ENCODE measurements at regions not wholly inside any gene's neighbourhood (a gene's known extent, or its start where the extent isn't known, plus 50 kb on each side); places are given as distances from the start of the nearest gene placed in this dataset.

DNA sequence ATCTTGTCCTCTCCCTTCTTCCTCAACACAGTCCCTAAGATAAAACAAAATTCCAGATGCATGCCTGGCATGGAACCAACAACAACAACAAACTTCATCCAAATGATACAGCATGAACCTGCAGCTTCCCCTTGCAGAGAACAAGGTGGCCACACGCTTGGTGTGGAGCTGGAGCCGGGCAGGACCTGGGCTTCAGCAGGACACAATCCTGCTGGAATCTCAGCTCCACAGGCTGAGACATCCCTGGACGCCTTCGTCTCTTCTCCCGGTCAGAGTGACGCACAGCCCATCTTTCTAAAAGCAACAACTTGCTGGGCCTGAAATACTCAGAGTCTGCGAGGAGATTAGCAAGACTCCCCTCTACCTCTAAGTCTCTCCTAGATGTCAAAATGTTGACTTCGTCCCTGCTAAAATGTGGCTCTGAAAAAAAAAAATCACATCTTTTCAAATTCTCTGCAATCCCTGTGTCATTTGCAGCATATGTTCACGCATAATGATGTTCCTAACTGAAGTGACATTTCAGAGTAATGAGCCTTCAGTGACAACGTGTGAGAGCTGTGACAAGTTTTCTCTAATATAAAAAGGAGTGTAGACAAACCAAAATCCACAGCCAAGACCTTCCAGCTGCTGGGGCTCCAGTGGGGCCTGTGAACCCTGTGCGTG lies 1232.3 kb downstream of the TBC1D22A start (continued):
- TF ChIP-seq ZNF76 (tag by site-specific recombination; IDR thresholded peaks at IDR 0.05; ENCODE audit: borderline replicate concordance, low read depth), result no peak
- no peak for TF ChIP-seq ZNF221 (tag by site-specific recombination; IDR thresholded peaks at IDR 0.05; ENCODE audit: borderline replicate concordance)
- TF ChIP-seq, protein P1, sequence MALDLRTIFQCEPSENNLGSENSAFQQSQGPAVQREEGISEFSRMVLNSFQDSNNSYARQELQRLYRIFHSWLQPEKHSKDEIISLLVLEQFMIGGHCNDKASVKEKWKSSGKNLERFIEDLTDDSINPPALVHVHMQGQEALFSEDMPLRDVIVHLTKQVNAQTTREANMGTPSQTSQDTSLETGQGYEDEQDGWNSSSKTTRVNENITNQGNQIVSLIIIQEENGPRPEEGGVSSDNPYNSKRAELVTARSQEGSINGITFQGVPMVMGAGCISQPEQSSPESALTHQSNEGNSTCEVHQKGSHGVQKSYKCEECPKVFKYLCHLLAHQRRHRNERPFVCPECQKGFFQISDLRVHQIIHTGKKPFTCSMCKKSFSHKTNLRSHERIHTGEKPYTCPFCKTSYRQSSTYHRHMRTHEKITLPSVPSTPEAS (tag by site-specific recombination; IDR thresholded peaks at IDR 0.05), result no peak
- no peak for TF ChIP-seq SP2 (tag by site-specific recombination; IDR thresholded peaks at IDR 0.05)
- no peak for TF ChIP-seq ZNF747 (tag by site-specific recombination; IDR thresholded peaks at IDR 0.05)
- TF ChIP-seq ZNF654 (tag by site-specific recombination; IDR thresholded peaks at IDR 0.05; ENCODE audit: low read depth), result no peak
- TF ChIP-seq SALL2 (tag by site-specific recombination; IDR thresholded peaks at IDR 0.05; ENCODE audit: borderline replicate concordance), result no peak
- TF ChIP-seq, protein P2, sequence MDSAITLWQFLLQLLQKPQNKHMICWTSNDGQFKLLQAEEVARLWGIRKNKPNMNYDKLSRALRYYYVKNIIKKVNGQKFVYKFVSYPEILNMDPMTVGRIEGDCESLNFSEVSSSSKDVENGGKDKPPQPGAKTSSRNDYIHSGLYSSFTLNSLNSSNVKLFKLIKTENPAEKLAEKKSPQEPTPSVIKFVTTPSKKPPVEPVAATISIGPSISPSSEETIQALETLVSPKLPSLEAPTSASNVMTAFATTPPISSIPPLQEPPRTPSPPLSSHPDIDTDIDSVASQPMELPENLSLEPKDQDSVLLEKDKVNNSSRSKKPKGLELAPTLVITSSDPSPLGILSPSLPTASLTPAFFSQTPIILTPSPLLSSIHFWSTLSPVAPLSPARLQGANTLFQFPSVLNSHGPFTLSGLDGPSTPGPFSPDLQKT (IDR thresholded peaks at IDR 0.05; ENCODE audit: borderline replicate concordance, low read depth, low read length), result no peak
- no peak for TF ChIP-seq ZNF677 (tag by site-specific recombination; IDR thresholded peaks at IDR 0.05)

DNA sequence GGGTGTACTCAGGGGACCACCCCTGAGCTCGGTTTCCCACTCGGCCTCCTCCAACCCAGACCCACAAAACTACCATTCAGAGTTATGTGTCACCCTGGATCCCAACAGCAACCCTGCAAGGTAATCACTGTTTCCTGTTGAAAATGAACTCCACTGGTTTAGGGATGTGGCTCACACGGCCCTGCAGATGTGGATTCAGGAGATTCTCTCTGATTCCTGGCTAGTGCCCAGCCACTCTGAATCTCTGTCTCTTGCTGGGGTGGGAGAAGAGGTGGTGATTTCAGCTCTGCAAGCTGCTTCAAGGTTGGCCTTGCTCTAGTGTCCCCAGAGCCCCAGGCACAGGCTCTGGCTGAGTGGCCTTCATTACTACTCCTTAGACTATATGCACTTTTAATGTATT lies 1231.6 kb downstream of the TBC1D22A start:
- TF ChIP-seq ZNF791 (tag by site-specific recombination; IDR thresholded peaks at IDR 0.05) (no peak), ZNF2 (tag by site-specific recombination; IDR thresholded peaks at IDR 0.05) (no peak), SETDB1 (IDR thresholded peaks at IDR 0.05; ENCODE audit: insufficient read length, low read length) (no peak), ZSCAN23 (tag by site-specific recombination; IDR thresholded peaks at IDR 0.05) (no peak), ZNF510 (tag by site-specific recombination; IDR thresholded peaks at IDR 0.05; ENCODE audit: insufficient replicate concordance) (no peak), ZNF548 (tag by site-specific recombination; IDR thresholded peaks at IDR 0.05) (no peak)
- TF ChIP-seq, protein P3, sequence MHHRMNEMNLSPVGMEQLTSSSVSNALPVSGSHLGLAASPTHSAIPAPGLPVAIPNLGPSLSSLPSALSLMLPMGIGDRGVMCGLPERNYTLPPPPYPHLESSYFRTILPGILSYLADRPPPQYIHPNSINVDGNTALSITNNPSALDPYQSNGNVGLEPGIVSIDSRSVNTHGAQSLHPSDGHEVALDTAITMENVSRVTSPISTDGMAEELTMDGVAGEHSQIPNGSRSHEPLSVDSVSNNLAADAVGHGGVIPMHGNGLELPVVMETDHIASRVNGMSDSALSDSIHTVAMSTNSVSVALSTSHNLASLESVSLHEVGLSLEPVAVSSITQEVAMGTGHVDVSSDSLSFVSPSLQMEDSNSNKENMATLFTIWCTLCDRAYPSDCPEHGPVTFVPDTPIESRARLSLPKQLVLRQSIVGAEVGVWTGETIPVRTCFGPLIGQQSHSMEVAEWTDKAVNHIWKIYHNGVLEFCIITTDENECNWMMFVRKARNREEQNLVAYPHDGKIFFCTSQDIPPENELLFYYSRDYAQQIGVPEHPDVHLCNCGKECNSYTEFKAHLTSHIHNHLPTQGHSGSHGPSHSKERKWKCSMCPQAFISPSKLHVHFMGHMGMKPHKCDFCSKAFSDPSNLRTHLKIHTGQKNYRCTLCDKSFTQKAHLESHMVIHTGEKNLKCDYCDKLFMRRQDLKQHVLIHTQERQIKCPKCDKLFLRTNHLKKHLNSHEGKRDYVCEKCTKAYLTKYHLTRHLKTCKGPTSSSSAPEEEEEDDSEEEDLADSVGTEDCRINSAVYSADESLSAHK (tag by site-specific recombination; IDR thresholded peaks at IDR 0.05), result no peak
- TF ChIP-seq, protein P4, sequence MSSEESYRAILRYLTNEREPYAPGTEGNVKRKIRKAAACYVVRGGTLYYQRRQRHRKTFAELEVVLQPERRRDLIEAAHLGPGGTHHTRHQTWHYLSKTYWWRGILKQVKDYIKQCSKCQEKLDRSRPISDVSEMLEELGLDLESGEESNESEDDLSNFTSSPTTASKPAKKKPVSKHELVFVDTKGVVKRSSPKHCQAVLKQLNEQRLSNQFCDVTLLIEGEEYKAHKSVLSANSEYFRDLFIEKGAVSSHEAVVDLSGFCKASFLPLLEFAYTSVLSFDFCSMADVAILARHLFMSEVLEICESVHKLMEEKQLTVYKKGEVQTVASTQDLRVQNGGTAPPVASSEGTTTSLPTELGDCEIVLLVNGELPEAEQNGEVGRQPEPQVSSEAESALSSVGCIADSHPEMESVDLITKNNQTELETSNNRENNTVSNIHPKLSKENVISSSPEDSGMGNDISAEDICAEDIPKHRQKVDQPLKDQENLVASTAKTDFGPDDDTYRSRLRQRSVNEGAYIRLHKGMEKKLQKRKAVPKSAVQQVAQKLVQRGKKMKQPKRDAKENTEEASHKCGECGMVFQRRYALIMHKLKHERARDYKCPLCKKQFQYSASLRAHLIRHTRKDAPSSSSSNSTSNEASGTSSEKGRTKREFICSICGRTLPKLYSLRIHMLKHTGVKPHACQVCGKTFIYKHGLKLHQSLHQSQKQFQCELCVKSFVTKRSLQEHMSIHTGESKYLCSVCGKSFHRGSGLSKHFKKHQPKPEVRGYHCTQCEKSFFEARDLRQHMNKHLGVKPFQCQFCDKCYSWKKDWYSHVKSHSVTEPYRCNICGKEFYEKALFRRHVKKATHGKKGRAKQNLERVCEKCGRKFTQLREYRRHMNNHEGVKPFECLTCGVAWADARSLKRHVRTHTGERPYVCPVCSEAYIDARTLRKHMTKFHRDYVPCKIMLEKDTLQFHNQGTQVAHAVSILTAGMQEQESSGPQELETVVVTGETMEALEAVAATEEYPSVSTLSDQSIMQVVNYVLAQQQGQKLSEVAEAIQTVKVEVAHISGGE (tag by site-specific recombination; conservative IDR thresholded peaks at IDR 0.05; ENCODE audit: low read depth), result no peak
- no peak overlapping the region for H3K27ac ChIP-seq (ENCODE audit: extremely low read depth, low read depth, low read length)
- CTCF ChIA-PET, result no interaction called here
- no peaks in the 10 kb centered on the region for H3K4me1 ChIP-seq (ENCODE audit: control insufficient read depth, insufficient read depth, low read length)
- POLR2A ChIA-PET, result interaction anchor here (0.6 kb wide), 1 partner anchor 99 kb away, joined by 3 read pairs; no protein-coding TSS in a partner anchor
- H3K4me3 ChIP-seq (ENCODE audit: low read depth, low read length), result no peak overlapping the region
- no peaks in the 10 kb centered on the region for H3K36me3 ChIP-seq (ENCODE audit: control insufficient read depth in 2 of 2, insufficient read depth in 1 of 2, low read length in 2 of 2)
- no peaks in the 10 kb centered on the region for H3K9me3 ChIP-seq (ENCODE audit: control insufficient read depth, insufficient read depth, low read depth, low read length)
